ENCODE measurements at regions not wholly inside any gene's neighbourhood (a gene's known extent, or its start where the extent isn't known, plus 50 kb on each side); places are given as distances from the start of the nearest gene placed in this dataset.

DNA sequence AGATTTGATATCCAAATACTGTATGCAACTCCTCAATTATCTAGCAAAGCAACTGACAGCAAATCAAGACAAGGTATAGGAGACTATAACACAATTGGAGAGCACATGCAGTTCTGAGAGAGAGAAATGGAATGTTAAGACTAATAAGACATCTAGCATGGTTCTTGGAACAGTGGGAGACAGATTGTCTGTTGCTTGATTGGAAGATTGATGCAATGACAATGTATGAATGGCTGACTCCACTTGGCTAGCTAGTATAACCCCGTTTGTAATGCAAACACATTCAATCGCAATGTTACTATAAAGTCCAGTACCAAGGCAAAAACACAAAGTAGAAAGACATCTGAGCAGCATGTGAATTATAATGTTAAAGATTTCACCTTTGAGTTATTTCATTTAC is 179.3 kb downstream of the RPL10L start:
- TF ChIP-seq ZNF780A (CRISPR knock-in tag; IDR thresholded peaks at IDR 0.05) (no peak), SIN3B (IDR thresholded peaks at IDR 0.05; ENCODE audit: low read depth) (no peak)
- TF ChIP-seq, protein P1, sequence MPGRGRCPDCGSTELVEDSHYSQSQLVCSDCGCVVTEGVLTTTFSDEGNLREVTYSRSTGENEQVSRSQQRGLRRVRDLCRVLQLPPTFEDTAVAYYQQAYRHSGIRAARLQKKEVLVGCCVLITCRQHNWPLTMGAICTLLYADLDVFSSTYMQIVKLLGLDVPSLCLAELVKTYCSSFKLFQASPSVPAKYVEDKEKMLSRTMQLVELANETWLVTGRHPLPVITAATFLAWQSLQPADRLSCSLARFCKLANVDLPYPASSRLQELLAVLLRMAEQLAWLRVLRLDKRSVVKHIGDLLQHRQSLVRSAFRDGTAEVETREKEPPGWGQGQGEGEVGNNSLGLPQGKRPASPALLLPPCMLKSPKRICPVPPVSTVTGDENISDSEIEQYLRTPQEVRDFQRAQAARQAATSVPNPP (IDR thresholded peaks at IDR 0.05; ENCODE audit: borderline replicate concordance, insufficient read depth, insufficient read length) = no peak
- no peaks in the 10 kb centered on the region for H3K9me1 ChIP-seq (ENCODE audit: control insufficient read depth, insufficient read depth, low read length)
- no peak for ATAC-seq
- no peak for FAIRE-seq
- H3K27me3 ChIP-seq (ENCODE audit: control insufficient read depth in 2 of 2, insufficient read depth in 2 of 2, low read length in 2 of 2) = no peaks in the 10 kb centered on the region
- no peak overlapping the region for H3K27ac ChIP-seq (ENCODE audit: extremely low read depth, low read depth, low read length)
- DNase-seq (ENCODE audit: extremely low read depth in 1 of 4, low spot score in 3 of 4) = no peak
- H3K4me3 ChIP-seq = no peak overlapping the region
- H3K4me2 ChIP-seq (ENCODE audit: insufficient read depth, low read length) = no peak overlapping the region
- H3K9ac ChIP-seq (ENCODE audit: insufficient read depth in 1 of 2, low read depth in 2 of 2, low read length in 2 of 2) = no peak overlapping the region
- H3K9me3 ChIP-seq (replicated peaks; ENCODE audit: control insufficient read depth, insufficient read depth, low read depth, low read length) = no peaks in the 10 kb centered on the region
- H3K4me1 ChIP-seq (replicated peaks in 1 of 2; ENCODE audit: control insufficient read depth in 2 of 2, insufficient read depth in 2 of 2, low read length in 2 of 2) = no peaks in the 10 kb centered on the region
- no peaks in the 10 kb centered on the region for H4K20me1 ChIP-seq (replicated peaks; ENCODE audit: control insufficient read depth, insufficient read depth, low read length)
- no TSS peak for BruUV-seq (replicated peaks)
- 3% methylated on average over 2 of the region's 2 CpGs for WGBS (ENCODE audit: insufficient coverage, low coverage, missing lambda C conversion rate)
- POLR2A ChIA-PET = no interaction called here
- H3K79me2 ChIP-seq (ENCODE audit: control insufficient read depth, insufficient read depth, low read length) = no peaks in the 10 kb centered on the region
- H3K36me3 ChIP-seq (ENCODE audit: control insufficient read depth, insufficient read depth, low read length) = no peaks in the 10 kb centered on the region
- in situ Hi-C loops (cut with MboI) = no loop called here
- intact Hi-C loops (cut with micrococcal nuclease) = no loop called here
- CTCF ChIA-PET (ENCODE audit: low intra/inter-chr PET ratio) = no interaction called here
- H2AFZ ChIP-seq (ENCODE audit: low read depth, low read length) = no peak overlapping the region

DNA sequence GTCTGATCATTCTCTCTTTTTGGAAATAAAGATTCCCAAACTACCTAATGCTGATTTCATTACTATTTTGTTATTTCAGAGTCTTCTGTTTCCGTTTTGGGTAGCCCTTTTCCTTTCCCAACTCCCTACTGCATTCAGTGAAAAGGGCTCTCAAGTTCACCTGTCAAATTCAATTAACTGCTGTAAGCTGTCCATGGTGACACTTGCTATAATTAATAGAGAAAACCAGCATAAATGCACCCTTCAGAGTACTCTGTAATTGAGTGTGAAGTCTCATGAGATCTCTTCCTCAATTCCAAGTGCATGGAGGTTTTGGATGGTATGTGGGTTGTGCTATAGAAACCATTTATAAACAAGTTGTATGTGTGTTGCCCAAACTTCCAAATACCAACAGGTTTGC is 187.2 kb downstream of the RPL10L start:
- Histone ChIP-seq H3K36me3 (ENCODE audit: control insufficient read depth, insufficient read depth, low read length) (no peaks in the 10 kb centered on the region), H3K27me3 (ENCODE audit: control insufficient read depth in 2 of 2, insufficient read depth in 2 of 2, low read length in 2 of 2) (no peaks in the 10 kb centered on the region), H3K9me3 (replicated peaks; ENCODE audit: control insufficient read depth, insufficient read depth, low read depth, low read length) (no peaks in the 10 kb centered on the region), H3K9ac (ENCODE audit: insufficient read depth in 1 of 2, low read depth in 2 of 2, low read length in 2 of 2) (no peak overlapping the region), H3K27ac (ENCODE audit: extremely low read depth, low read depth, low read length) (no peak overlapping the region), H3K4me3 (no peak overlapping the region), H3K4me1 (replicated peaks in 1 of 2; ENCODE audit: control insufficient read depth in 2 of 2, insufficient read depth in 2 of 2, low read length in 2 of 2) (no peaks in the 10 kb centered on the region), H4K20me1 (replicated peaks; ENCODE audit: control insufficient read depth, insufficient read depth, low read length) (no peaks in the 10 kb centered on the region), H3K79me2 (ENCODE audit: control insufficient read depth, insufficient read depth, low read length) (no peaks in the 10 kb centered on the region), H3K4me2 (ENCODE audit: insufficient read depth, low read length) (no peak overlapping the region), H3K9me1 (ENCODE audit: control insufficient read depth, insufficient read depth, low read length) (no peaks in the 10 kb centered on the region), H2AFZ (ENCODE audit: low read depth, low read length) (no peak overlapping the region)
- no peak for DNase-seq (ENCODE audit: extremely low read depth in 1 of 4, low spot score in 3 of 4)
- FAIRE-seq = no peak
- in situ Hi-C loops (cut with MboI) = no loop called here
- CTCF ChIA-PET (ENCODE audit: low intra/inter-chr PET ratio) = no interaction called here
- no peak for ATAC-seq
- 0% methylated on average over 1 of the region's 1 CpG for WGBS (ENCODE audit: insufficient coverage, low coverage, missing lambda C conversion rate)
- POLR2A ChIA-PET = no interaction called here
- BruUV-seq (replicated peaks) = no TSS peak
- intact Hi-C loops (cut with micrococcal nuclease) = no loop called here
- TF ChIP-seq DDX20 (tag; IDR thresholded peaks at IDR 0.05; ENCODE audit: low read depth) = no peak
- TF ChIP-seq, protein P2, sequence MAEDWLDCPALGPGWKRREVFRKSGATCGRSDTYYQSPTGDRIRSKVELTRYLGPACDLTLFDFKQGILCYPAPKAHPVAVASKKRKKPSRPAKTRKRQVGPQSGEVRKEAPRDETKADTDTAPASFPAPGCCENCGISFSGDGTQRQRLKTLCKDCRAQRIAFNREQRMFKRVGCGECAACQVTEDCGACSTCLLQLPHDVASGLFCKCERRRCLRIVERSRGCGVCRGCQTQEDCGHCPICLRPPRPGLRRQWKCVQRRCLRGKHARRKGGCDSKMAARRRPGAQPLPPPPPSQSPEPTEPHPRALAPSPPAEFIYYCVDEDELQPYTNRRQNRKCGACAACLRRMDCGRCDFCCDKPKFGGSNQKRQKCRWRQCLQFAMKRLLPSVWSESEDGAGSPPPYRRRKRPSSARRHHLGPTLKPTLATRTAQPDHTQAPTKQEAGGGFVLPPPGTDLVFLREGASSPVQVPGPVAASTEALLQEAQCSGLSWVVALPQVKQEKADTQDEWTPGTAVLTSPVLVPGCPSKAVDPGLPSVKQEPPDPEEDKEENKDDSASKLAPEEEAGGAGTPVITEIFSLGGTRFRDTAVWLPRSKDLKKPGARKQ (CRISPR knock-in tag; IDR thresholded peaks at IDR 0.05) = no peak
- no peak for TF ChIP-seq RBM39 (optimal IDR thresholded peaks at IDR 0.05; ENCODE audit: low read depth, low read length)
- no peak for TF ChIP-seq ZNF263 (CRISPR knock-in tag; IDR thresholded peaks at IDR 0.05; ENCODE audit: borderline replicate concordance)
- no peak for TF ChIP-seq NEUROD1 (IDR thresholded peaks at IDR 0.05; ENCODE audit: borderline replicate concordance, low read depth, low read length, partially characterized antibody)
- TF ChIP-seq EP400 (IDR thresholded peaks at IDR 0.05) = no peak
- no peak for TF ChIP-seq ZNF41 (CRISPR knock-in tag; conservative IDR thresholded peaks at IDR 0.05)
- TF ChIP-seq ETV1 (tag; conservative IDR thresholded peaks at IDR 0.05; ENCODE audit: low read depth) = no peak
- no peak for TF ChIP-seq ZNF644 (tag; IDR thresholded peaks at IDR 0.05; ENCODE audit: low read depth)
- TF ChIP-seq TCF7L2 (IDR thresholded peaks at IDR 0.05; ENCODE audit: low read depth, low read length) = no peak
- TF ChIP-seq, protein P3, sequence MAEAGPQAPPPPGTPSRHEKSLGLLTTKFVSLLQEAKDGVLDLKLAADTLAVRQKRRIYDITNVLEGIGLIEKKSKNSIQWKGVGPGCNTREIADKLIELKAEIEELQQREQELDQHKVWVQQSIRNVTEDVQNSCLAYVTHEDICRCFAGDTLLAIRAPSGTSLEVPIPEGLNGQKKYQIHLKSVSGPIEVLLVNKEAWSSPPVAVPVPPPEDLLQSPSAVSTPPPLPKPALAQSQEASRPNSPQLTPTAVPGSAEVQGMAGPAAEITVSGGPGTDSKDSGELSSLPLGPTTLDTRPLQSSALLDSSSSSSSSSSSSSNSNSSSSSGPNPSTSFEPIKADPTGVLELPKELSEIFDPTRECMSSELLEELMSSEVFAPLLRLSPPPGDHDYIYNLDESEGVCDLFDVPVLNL (CRISPR knock-in tag; IDR thresholded peaks at IDR 0.05; ENCODE audit: low read depth) = no peak

Data from K562 (cell line).